Glutamatergic neuron (in vitro differentiated cells): ENCODE measurements at regions not wholly inside any gene's neighbourhood (a gene's known extent, or its start where the extent isn't known, plus 50 kb on each side); places are given as distances from the start of the nearest gene placed in this dataset.

Experiments
- DNase-seq: peaks from one replicate; pipeline ENCODE4 v3.0.0; 2022
- H3K27ac Mint-ChIP-seq: one replicate; pipeline ENCODE4 v1.8.0; 2020; ENCODE audit warnings: mild to moderate bottlenecking, mixed read lengths, inconsistent platforms; ENCODE audit not compliant: unreplicated experiment
- H3K27me3 Mint-ChIP-seq: one replicate; pipeline ENCODE4 v1.8.0; 2020; ENCODE audit warnings: mild to moderate bottlenecking, moderate library complexity, mixed read lengths, inconsistent platforms; ENCODE audit not compliant: unreplicated experiment
- H3K36me3 Mint-ChIP-seq: one replicate; pipeline ENCODE4 v1.8.0; 2020; ENCODE audit warnings: mild to moderate bottlenecking, mixed read lengths, inconsistent platforms; ENCODE audit not compliant: unreplicated experiment
- H3K4me1 Mint-ChIP-seq: one replicate; pipeline ENCODE4 v1.8.0; 2020; ENCODE audit warnings: mild to moderate bottlenecking, low read depth, mixed read lengths, inconsistent platforms; ENCODE audit not compliant: unreplicated experiment
- H3K4me3 Mint-ChIP-seq: one replicate; pipeline ENCODE4 v1.8.0; 2020; ENCODE audit warnings: mild to moderate bottlenecking, mixed read lengths, inconsistent platforms; ENCODE audit not compliant: unreplicated experiment
- H3K9me3 Mint-ChIP-seq: one replicate; pipeline ENCODE4 v1.8.0; 2020; ENCODE audit warnings: mild to moderate bottlenecking, moderate library complexity, mixed read lengths, inconsistent platforms; ENCODE audit not compliant: unreplicated experiment
- TF ChIP-seq, protein P1 (sequence below): fragments of 200-600 bp; sonication (generic); IDR thresholded peaks from one replicate; pipeline ENCODE4 v1.5.0; 2021; ENCODE audit not compliant: partially characterized antibody, unreplicated experiment

GRCh38 chr3:162132981-162133380 is 636.4 kb downstream of the OTOL1 start:
- no peaks in the 10 kb centered on the region for H3K27me3 Mint-ChIP-seq
- no peak for DNase-seq
- no peaks in the 10 kb centered on the region for H3K4me1 Mint-ChIP-seq
- H3K9me3 Mint-ChIP-seq = no peaks in the 10 kb centered on the region
- H3K27ac Mint-ChIP-seq = no peak overlapping the region
- H3K36me3 Mint-ChIP-seq = no peaks in the 10 kb centered on the region
- H3K4me3 Mint-ChIP-seq = no peak overlapping the region
- TF ChIP-seq, protein P1, sequence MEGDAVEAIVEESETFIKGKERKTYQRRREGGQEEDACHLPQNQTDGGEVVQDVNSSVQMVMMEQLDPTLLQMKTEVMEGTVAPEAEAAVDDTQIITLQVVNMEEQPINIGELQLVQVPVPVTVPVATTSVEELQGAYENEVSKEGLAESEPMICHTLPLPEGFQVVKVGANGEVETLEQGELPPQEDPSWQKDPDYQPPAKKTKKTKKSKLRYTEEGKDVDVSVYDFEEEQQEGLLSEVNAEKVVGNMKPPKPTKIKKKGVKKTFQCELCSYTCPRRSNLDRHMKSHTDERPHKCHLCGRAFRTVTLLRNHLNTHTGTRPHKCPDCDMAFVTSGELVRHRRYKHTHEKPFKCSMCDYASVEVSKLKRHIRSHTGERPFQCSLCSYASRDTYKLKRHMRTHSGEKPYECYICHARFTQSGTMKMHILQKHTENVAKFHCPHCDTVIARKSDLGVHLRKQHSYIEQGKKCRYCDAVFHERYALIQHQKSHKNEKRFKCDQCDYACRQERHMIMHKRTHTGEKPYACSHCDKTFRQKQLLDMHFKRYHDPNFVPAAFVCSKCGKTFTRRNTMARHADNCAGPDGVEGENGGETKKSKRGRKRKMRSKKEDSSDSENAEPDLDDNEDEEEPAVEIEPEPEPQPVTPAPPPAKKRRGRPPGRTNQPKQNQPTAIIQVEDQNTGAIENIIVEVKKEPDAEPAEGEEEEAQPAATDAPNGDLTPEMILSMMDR = no peak

- Mint-ChIP-seq H3K27me3 (peaks cover 3% of the 10 kb centered on the region), H3K4me3 (no peak overlapping the region), H3K4me1 (no peaks in the 10 kb centered on the region), H3K9me3 (no peaks in the 10 kb centered on the region), H3K36me3 (no peaks in the 10 kb centered on the region), H3K27ac (no peak overlapping the region)
- DNase-seq = no peak
- TF ChIP-seq, protein P1 = no peak
These were observed 638.0 kb downstream of the OTOL1 start for GRCh38 chr3:162134571-162134970.

- Mint-ChIP-seq H3K36me3 (no peaks in the 10 kb centered on the region), H3K4me1 (no peaks in the 10 kb centered on the region), H3K4me3 (no peak overlapping the region), H3K27ac (no peak overlapping the region), H3K27me3 (peaks cover 3% of the 10 kb centered on the region), H3K9me3 (no peaks in the 10 kb centered on the region)
- TF ChIP-seq, protein P1 = no peak
- no peak for DNase-seq
These were observed 639.5 kb downstream of the OTOL1 start for GRCh38 chr3:162136136-162136535.

DNA sequence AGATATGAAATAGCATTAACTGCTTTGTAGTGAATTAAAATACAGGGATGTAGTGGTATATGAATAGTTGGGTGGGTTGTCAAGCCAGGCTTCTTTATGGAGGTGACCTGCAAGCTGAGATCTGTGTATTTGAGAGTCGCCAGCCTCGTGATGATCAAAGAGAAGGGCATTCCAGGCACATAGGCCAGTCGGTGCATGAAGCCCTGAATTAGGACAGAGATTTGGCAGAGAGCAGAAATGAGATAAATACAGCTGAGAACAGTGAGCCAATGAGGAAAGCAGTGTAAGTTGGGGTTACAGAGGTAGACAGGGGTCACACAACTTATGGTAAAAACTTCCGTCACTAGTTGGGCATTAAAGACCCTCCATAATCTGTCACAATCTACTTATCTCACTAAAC is 641.9 kb downstream of the OTOL1 start:
- Mint-ChIP-seq H3K4me3 (no peak overlapping the region), H3K27me3 (peaks cover 3% of the 10 kb centered on the region), H3K27ac (no peak overlapping the region), H3K9me3 (no peaks in the 10 kb centered on the region), H3K4me1 (peaks cover 5% of the 10 kb centered on the region), H3K36me3 (no peaks in the 10 kb centered on the region)
- DNase-seq = no peak
- TF ChIP-seq, protein P1 = no peak

DNA sequence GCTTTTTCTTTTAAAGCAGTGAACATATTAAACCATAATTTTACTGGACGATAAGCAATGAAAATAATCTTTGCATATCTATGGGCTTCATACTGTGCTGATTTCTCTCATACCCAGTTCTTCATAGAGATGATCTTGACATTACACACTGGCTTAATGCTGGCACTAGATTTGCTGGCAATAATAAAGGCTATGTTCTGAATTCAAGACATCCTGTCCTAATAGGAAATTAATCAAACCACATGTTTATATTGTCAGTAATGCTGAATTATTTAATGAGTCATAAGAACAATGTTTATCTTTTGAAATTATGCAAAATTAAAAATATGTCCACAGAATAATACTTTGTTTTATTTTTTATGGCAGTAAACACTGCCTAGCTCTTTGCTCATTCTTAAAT is 643.2 kb downstream of the OTOL1 start:
- Mint-ChIP-seq H3K27ac (no peak overlapping the region), H3K4me3 (no peak overlapping the region), H3K36me3 (no peaks in the 10 kb centered on the region), H3K27me3 (peaks cover 3% of the 10 kb centered on the region), H3K9me3 (no peaks in the 10 kb centered on the region), H3K4me1 (peaks cover 9% of the 10 kb centered on the region)
- no peak for DNase-seq
- TF ChIP-seq, protein P1 = no peak
